Left ventricle myocardium inferior (tissue), 1 donor: ENCODE measurements at regions not wholly inside any gene's neighbourhood (a gene's known extent, or its start where the extent isn't known, plus 50 kb on each side); places are given as distances from the start of the nearest gene placed in this dataset.
"Not testable (repeated sequence)": the region's sequence is repeated elsewhere in the genome, so short reads cannot be mapped to it uniquely, and the experiment has no call there.

ENCODE experiments used
- DNase-seq: peaks from one replicate; pipeline ENCODE4 v3.0.0-alpha.2; 2020
- H3K27ac ChIP-seq: fragments of 200-600 bp; replicated peaks from 2 replicates; pipeline ENCODE4 v1.8.0; 2021
- H3K27me3 ChIP-seq: fragments of 200-600 bp; 2 replicates; pipeline ENCODE4 v1.8.0; 2021; ENCODE audit warnings: low read depth
- H3K36me3 ChIP-seq: fragments of 200-600 bp; 2 replicates; pipeline ENCODE4 v1.8.0; 2021
- H3K4me1 ChIP-seq: fragments of 200-600 bp; 2 replicates; pipeline ENCODE4 v1.8.0; 2021
- H3K4me3 ChIP-seq: fragments of 200-600 bp; 2 replicates; pipeline ENCODE4 v1.8.0; 2021; ENCODE audit warnings: mild to moderate bottlenecking, moderate library complexity
- H3K9me3 ChIP-seq: fragments of 200-600 bp; replicated peaks from 2 replicates; pipeline ENCODE4 v1.8.0; 2021
- CTCF ChIP-seq: fragments of 200-600 bp; IDR thresholded peaks from 2 replicates; pipeline ENCODE4 v1.8.0; 2021; ENCODE audit warnings: antibody characterized with exemption, mild to moderate bottlenecking, borderline replicate concordance
- intact Hi-C: fragments of 100-400 bp; cut with micrococcal nuclease; formaldehyde crosslinking; loops from one replicate; pipeline ENCODE4 v1.11.0; 2022
- donor health status: DM: no; HTN: yes; CAD: no; lungs with severe emphysema.

- Histone ChIP-seq H3K9me3 (peaks cover 3% of the 10 kb centered on the region), H3K36me3 (no peaks in the 10 kb centered on the region), H3K27me3 (no peaks in the 10 kb centered on the region), H3K4me1 (no peaks in the 10 kb centered on the region), H3K27ac (no peak overlapping the region), H3K4me3 (no peak overlapping the region)
- TF ChIP-seq CTCF, result no peak
- intact Hi-C loops, result no loop called here
- DNase-seq, result no peak
Measured at GRCh38 chrX:5295004-5295403, 933.7 kb downstream of the NLGN4X start.

- intact Hi-C loops, result no loop called here
- no peak for TF ChIP-seq CTCF
- no peaks in the 10 kb centered on the region for H3K27me3 ChIP-seq
- no peak for DNase-seq
- H3K4me1 ChIP-seq, result no peaks in the 10 kb centered on the region
- no peak overlapping the region for H3K4me3 ChIP-seq
- no peak overlapping the region for H3K27ac ChIP-seq
- no peaks in the 10 kb centered on the region for H3K36me3 ChIP-seq
- peaks cover 8% of the 10 kb centered on the region for H3K9me3 ChIP-seq
Measured at GRCh38 chrX:5290635-5291034, 938.0 kb downstream of the NLGN4X start.

GRCh38 chrX:5289949-5290348 lies 938.7 kb downstream of the NLGN4X start:
- H3K4me3 ChIP-seq, H3K27me3 ChIP-seq, intact Hi-C loops, H3K9me3 ChIP-seq, H3K4me1 ChIP-seq, H3K27ac ChIP-seq, DNase-seq, H3K36me3 ChIP-seq: not testable (repeated sequence)

DNA sequence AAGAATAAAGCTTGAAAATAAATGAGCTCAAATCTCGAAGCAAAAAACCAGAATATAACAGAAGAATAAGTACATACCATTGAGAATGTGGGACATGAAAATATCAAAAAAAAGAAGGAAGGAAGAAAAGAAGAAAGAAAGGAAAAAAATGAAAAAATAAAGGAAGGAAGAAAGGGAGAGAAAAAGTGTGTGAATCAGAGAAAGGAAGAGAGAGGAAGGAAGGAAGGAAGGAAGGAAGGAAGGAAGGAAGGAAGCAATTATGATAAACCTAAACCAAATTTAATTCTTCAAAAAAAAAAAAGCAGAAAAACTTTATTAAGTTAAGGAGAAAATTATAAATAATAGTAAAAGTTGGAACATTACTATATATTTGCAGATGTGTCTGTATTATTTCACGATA lies 949.8 kb downstream of the NLGN4X start:
- intact Hi-C loops, result no loop called here
- no peak for TF ChIP-seq CTCF
- no peak overlapping the region for H3K27ac ChIP-seq
- H3K36me3 ChIP-seq, result no peaks in the 10 kb centered on the region
- no peaks in the 10 kb centered on the region for H3K27me3 ChIP-seq
- H3K4me1 ChIP-seq, result no peaks in the 10 kb centered on the region
- H3K9me3 ChIP-seq, result no peaks in the 10 kb centered on the region
- no peak for DNase-seq
- no peak overlapping the region for H3K4me3 ChIP-seq

GRCh38 chrX:5265324-5265850 lies 963.3 kb downstream of the NLGN4X start:
- no peak for TF ChIP-seq CTCF
- intact Hi-C loops, result no loop called here
- no peak overlapping the region for H3K27ac ChIP-seq

DNA sequence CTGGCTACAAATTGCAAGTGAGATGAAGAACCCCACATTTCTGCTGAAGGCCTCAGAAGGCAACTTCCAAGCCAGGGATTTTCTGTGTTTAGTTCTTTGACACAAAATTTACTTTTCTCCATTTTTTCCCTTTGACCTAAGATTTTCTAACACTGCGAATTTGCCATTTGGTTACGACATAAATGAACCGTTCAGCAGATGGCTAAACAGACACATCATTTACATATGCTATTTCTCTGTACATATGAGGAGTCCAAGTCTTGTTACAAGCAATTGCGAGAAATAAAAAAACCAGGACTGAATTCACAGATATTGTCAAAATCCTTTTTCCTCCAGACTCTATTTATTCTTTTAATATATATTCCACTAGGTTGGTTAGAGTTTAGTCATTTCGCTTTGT lies 978.6 kb downstream of the NLGN4X start:
- Histone ChIP-seq H3K4me3 (no peak overlapping the region), H3K27ac (no peak overlapping the region), H3K36me3 (no peaks in the 10 kb centered on the region), H3K9me3 (no peaks in the 10 kb centered on the region), H3K27me3 (no peaks in the 10 kb centered on the region), H3K4me1 (no peaks in the 10 kb centered on the region)
- TF ChIP-seq CTCF, result no peak
- intact Hi-C loops, result no loop called here
- DNase-seq, result no peak

More at GRCh38 chrX:5265324-5265850, 963.3 kb downstream of the NLGN4X start:
- Histone ChIP-seq H3K9me3 (no peaks in the 10 kb centered on the region), H3K4me3 (no peak overlapping the region), H3K4me1 (no peaks in the 10 kb centered on the region), H3K36me3 (no peaks in the 10 kb centered on the region), H3K27me3 (no peaks in the 10 kb centered on the region)
- no peak for DNase-seq
